Natural killer cell (primary cell): ENCODE measurements at regions not wholly inside any gene's neighbourhood (a gene's known extent, or its start where the extent isn't known, plus 50 kb on each side); places are given as distances from the start of the nearest gene placed in this dataset.

ENCODE experiments used
- ATAC-seq, 3 donors: fragments of 150-1000 bp in 2 of 3; fragments of 200-7000 bp in 1 of 3; cut with Tn5 transposase; 1 replicate in 1 of 3; 2 replicates in 2 of 3; pipeline ENCODE4 v1.10.0; 2021; ENCODE audit warnings: mild to moderate bottlenecking in 2 of 3, moderate library complexity in 2 of 3
- DNase-seq, 2 donors: peaks; one replicate each; pipeline versions ENCODE4 v3.0.0 to v3.0.0-alpha.2; 2013 to 2021; ENCODE audit warnings: mixed read lengths in 1 of 2
- H3K27ac ChIP-seq: one replicate; pipeline ENCODE4 v1.5.1; 2013; ENCODE audit warnings: mild to moderate bottlenecking, low read length
- H3K27me3 ChIP-seq: one replicate; pipeline ENCODE4 v1.6.1; 2013; ENCODE audit warnings: low read length; ENCODE audit not compliant: control insufficient read depth, insufficient read depth
- H3K36me3 ChIP-seq: one replicate; pipeline ENCODE4 v1.6.1; 2013; ENCODE audit warnings: low read length; ENCODE audit not compliant: control insufficient read depth, insufficient read depth
- H3K4me1 ChIP-seq: one replicate; pipeline ENCODE4 v1.6.1; 2013; ENCODE audit warnings: low read length; ENCODE audit not compliant: control insufficient read depth, insufficient read depth
- H3K4me3 ChIP-seq: one replicate; pipeline ENCODE4 v1.5.1; 2013; ENCODE audit warnings: low read length
- H3K9me3 ChIP-seq: one replicate; pipeline ENCODE4 v1.6.1; 2013; ENCODE audit warnings: low read length; ENCODE audit not compliant: control insufficient read depth, insufficient read depth
- H3K27ac Mint-ChIP-seq, 2 donors: one replicate each; pipeline ENCODE4 v1.8.0; 2022; ENCODE audit warnings: mild to moderate bottlenecking in 2 of 2, mixed read lengths in 2 of 2, moderate library complexity in 1 of 2
- H3K27me3 Mint-ChIP-seq, 2 donors: one replicate each; pipeline ENCODE4 v1.8.0; 2022; ENCODE audit warnings: low read depth in 2 of 2, mixed read lengths in 2 of 2
- H3K36me3 Mint-ChIP-seq: one replicate; pipeline ENCODE4 v1.8.0; 2022; ENCODE audit warnings: mixed read lengths
- H3K4me1 Mint-ChIP-seq, 2 donors: one replicate each; pipeline ENCODE4 v1.8.0; 2022; ENCODE audit warnings: mixed read lengths in 2 of 2
- H3K4me3 Mint-ChIP-seq: one replicate; pipeline ENCODE4 v1.8.0; 2022; ENCODE audit warnings: mild to moderate bottlenecking, moderate library complexity, mixed read lengths
- H3K9me3 Mint-ChIP-seq, 2 donors: one replicate each; pipeline ENCODE4 v1.8.0; 2022; ENCODE audit warnings: mixed read lengths in 2 of 2
- CTCF ChIP-seq: fragments of 200-600 bp; IDR thresholded peaks from one replicate; pipeline ENCODE4 v1.8.0; 2022; ENCODE audit warnings: antibody characterized with exemption
- whole genome bisulfite sequencing: methylation state at CpG from one replicate; pipeline ENCODE4 v1.1.7; 2013; ENCODE audit warnings: missing lambda C conversion rate; ENCODE audit not compliant: insufficient coverage; 5-methylcytosine and 5-hydroxymethylcytosine counted together
- intact Hi-C: fragments of 100-400 bp; cut with micrococcal nuclease; formaldehyde crosslinking; loops from one replicate; pipeline ENCODE4 v1.14.2; 2022

GRCh38 chr2:18643326-18644114 lies 54.2 kb upstream of the NT5C1B start:
- peaks cover 7% of the 10 kb centered on the region for H3K36me3 Mint-ChIP-seq
- Histone ChIP-seq H3K27me3 (no peaks in the 10 kb centered on the region), H3K27ac (no peak overlapping the region), H3K4me3 (no peak overlapping the region), H3K4me1 (no peaks in the 10 kb centered on the region), H3K36me3 (no peaks in the 10 kb centered on the region), H3K9me3 (no peaks in the 10 kb centered on the region)
- H3K9me3 Mint-ChIP-seq, result peaks cover 8 to 15% of the 10 kb centered on the region in 2 donors
- intact Hi-C loops, result no loop called here
- 90% methylated on average over 5 of the region's 5 CpGs for WGBS
- DNase-seq (no peak), ATAC-seq (no peak)
- H3K27ac Mint-ChIP-seq, result no peak overlapping the region
- H3K4me3 Mint-ChIP-seq, result no peak overlapping the region
- TF ChIP-seq CTCF, result no peak
- no peaks in the 10 kb centered on the region for H3K27me3 Mint-ChIP-seq
- no peaks in the 10 kb centered on the region for H3K4me1 Mint-ChIP-seq

- peaks cover 13 to 21% of the 10 kb centered on the region in 2 donors for H3K9me3 Mint-ChIP-seq
- no peaks in the 10 kb centered on the region for H3K36me3 ChIP-seq
- H3K4me3 Mint-ChIP-seq, result no peak overlapping the region
- no peaks in the 10 kb centered on the region for H3K4me1 Mint-ChIP-seq
- no peaks in the 10 kb centered on the region for H3K4me1 ChIP-seq
- no peaks in the 10 kb centered on the region for H3K27me3 Mint-ChIP-seq
- intact Hi-C loops, result no loop called here
- H3K36me3 Mint-ChIP-seq, result peaks cover 18% of the 10 kb centered on the region
- DNase-seq (no peak), ATAC-seq (no peak)
- no peak overlapping the region for H3K27ac Mint-ChIP-seq
- no peaks in the 10 kb centered on the region for H3K9me3 ChIP-seq
- H3K27me3 ChIP-seq, result no peaks in the 10 kb centered on the region
- H3K27ac ChIP-seq, result no peak overlapping the region
- no peak overlapping the region for H3K4me3 ChIP-seq
- no peak for TF ChIP-seq CTCF
Observed at GRCh38 chr2:18641823-18642222, 52.5 kb upstream of the NT5C1B start.

GRCh38 chr2:18639756-18640453 lies 50.5 kb upstream of the NT5C1B start:
- Histone ChIP-seq H3K27me3 (no peaks in the 10 kb centered on the region), H3K9me3 (no peaks in the 10 kb centered on the region), H3K27ac (no peak overlapping the region), H3K4me1 (no peaks in the 10 kb centered on the region), H3K36me3 (no peaks in the 10 kb centered on the region), H3K4me3 (no peak overlapping the region)
- Mint-ChIP-seq H3K27me3 (no peaks in the 10 kb centered on the region), H3K4me1 (no peaks in the 10 kb centered on the region), H3K4me3 (no peak overlapping the region), H3K9me3 (peaks cover 13 to 28% of the 10 kb centered on the region in 2 donors), H3K27ac (no peak overlapping the region), H3K36me3 (peaks cover 24% of the 10 kb centered on the region)
- ATAC-seq (no peak), DNase-seq (no peak)
- no peak for TF ChIP-seq CTCF
- intact Hi-C loops, result no loop called here
- 89% methylated on average over 8 of the region's 8 CpGs for WGBS
